Stimulated activated CD8-positive, alpha-beta memory T cell treated with anti-CD3 and anti-CD28 coated beads, Interleukin-7, amount 100 ng/mL, for 1 hour (primary cell): ENCODE measurements at regions not wholly inside any gene's neighbourhood (a gene's known extent, or its start where the extent isn't known, plus 50 kb on each side); places are given as distances from the start of the nearest gene placed in this dataset.
"Not testable (repeated sequence)": the region's sequence is repeated elsewhere in the genome, so short reads cannot be mapped to it uniquely, and the experiment has no call there.

ENCODE experiments used
- DNase-seq, 2 donors: peaks; one replicate each; pipeline ENCODE4 v3.0.0-alpha.2; 2020; ENCODE audit warnings: low read depth in 2 of 2

DNA sequence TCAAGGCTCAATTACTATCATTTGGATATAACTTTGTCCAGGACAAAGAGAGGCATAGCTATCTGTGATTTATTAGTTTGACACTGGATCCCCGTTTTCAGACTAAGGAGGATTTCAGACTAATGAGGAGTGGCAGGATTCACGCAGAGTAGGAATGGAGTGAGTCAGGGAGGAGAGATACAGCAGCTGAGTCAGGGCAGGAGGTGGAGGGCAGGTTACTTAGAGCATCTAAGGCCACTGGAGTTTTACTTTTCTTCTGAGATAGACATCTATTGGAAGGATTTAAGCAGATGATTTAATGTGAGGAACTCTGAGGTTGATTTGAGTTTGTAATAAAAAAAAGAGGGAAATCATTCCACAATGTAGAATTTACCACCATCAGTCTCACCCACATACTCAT lies 110.6 kb downstream of the RPIA start:
- not testable (repeated sequence) for DNase-seq

GRCh38 chr2:88807237-88807962 lies 115.9 kb downstream of the RPIA start:
- no peak for DNase-seq

DNA sequence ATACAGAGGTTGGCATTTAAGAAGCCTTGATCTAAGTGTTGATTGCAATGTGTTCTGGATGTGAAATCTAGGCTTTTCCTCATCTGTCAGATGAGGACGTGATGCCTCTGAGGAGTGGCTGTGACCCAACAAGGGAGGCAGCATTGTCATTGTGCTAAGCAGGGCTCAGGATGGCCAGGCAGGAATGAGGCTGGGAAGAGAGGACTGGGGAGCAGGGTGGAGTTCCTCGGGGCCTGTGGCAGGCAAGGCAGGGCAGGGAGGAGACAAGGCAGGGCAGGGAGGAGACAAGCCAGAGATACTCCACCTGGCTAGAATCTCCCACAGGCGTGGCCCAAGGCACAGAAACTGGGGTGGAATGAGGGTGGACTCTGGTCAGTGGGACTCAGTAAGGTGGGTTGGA lies 116.6 kb downstream of the RPIA start:
- DNase-seq: no peak

GRCh38 chr2:88808652-88809051 lies 117.2 kb downstream of the RPIA start:
- no peak for DNase-seq

DNA sequence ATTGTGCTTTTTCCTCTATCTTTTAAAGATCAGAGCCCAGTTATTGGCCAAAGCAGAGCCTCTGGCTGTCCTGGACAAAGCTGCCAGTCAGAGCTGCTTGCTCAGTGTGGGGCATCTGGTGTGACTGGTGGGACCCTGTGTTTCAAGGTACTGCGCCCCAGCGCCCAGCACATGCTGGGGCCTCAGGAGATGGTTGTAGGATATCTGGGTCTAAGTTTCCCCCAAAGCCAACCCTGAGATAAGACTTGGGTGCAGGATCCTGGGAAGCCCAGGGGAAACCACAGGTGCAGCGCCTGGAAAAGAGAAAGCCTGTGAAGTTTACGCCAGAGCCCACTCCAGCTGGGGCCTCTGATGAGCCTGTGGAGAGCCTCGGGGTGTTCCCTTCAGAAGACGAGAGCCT lies 117.7 kb downstream of the RPIA start:
- DNase-seq: no peak

DNA sequence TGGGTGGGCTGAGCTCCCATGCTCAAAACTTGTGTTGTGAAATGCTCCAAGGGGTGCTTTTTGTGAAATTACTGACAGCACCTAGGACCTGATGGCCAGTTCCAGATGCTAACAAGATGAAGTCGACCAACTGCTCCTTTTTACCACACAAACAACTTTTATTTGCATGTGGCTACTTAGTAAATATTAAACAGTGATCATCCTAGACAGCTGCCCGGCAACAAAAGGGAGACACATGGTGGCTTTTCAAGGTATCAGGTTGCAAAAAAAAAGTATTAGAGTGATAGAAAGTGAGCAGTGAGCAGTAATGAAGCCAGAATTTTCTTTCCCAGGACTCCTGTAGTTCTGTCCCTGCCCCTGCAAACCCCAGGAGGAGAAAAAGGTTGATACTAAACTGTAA lies 118.5 kb downstream of the RPIA start:
- no peak for DNase-seq

DNA sequence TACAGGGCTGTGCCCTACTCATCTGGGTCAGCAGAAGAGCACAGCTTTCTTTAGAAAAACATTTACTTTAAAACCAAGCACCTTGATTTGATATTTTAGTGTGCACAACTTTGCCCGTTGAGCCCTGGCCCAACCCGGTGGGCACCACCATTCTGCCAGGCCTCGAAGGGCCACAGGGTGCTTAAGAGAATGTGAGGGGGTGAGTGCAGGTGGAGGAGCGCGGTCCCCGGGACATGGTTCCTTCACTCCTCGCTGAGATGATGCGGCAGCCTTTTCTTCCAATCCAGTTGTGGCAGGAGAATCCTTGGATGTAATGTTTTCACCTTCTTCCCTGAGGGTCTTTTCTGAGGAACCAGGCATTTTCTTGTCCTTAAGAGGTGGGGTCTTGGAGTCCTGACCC lies 119.0 kb downstream of the RPIA start:
- DNase-seq: no peak

DNA sequence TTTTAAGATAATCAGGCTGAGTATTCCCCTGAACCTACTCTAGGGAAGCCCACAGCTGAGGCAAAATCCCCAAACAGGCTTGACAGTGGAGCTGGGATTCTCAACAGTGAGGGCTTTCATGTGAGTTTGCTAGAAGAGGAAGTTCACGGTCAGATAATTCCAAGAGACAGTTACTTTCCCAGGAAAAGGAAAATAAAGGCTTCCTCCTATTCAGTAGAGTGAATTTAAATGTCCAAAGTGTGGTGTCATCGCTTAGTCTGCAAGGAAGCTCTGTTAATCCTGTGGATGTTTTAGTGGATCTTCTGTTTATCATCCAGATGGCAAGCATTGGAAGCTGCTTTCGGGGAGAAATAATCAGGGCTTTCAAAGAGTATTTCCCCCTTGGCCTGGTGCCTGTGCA lies 119.8 kb downstream of the RPIA start:
- no peak for DNase-seq

GRCh38 chr2:88811681-88812080 lies 120.2 kb downstream of the RPIA start:
- no peak for DNase-seq

- no peak for DNase-seq
Measured at GRCh38 chr2:88813612-88814011, 122.1 kb downstream of the RPIA start.

DNA sequence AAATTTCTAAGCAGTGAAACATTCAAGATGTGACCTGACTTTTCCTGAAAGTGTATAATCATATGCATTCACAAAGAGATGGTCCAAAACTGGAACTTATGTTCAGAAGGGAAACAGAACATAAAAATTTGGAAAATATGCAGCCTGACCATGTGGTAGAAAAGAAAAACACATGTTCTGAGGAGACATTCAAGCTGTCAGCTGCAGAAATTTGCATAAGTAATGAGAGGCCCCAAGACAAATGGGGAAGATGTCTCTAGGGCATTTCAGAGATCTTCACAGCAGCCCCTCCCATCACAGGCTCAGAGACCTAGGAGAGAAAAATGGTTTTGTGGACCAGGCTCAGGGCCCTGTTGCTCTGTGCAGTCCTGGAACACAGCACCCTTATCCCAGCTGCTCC lies 123.8 kb downstream of the RPIA start:
- no peak for DNase-seq

DNA sequence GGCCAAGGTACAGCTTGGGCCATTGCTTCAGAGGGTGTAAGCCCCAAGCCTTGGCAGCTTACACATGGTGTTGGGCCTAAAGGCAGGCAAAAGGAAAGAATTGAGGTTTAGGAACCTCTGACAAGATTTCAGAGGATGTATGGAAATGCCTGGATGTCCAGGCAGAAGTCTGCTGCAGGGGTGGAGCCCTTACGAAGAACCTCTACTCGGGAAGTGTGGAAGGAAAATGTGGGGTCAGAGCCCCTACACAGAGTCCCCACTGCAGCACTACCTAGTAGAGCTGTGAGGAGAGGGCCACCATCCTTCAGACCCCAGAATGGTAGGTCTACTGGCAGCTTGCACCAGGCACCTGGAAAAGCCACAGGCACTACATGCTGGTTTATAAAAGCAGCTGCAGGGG lies 124.2 kb downstream of the RPIA start:
- no peak for DNase-seq

DNA sequence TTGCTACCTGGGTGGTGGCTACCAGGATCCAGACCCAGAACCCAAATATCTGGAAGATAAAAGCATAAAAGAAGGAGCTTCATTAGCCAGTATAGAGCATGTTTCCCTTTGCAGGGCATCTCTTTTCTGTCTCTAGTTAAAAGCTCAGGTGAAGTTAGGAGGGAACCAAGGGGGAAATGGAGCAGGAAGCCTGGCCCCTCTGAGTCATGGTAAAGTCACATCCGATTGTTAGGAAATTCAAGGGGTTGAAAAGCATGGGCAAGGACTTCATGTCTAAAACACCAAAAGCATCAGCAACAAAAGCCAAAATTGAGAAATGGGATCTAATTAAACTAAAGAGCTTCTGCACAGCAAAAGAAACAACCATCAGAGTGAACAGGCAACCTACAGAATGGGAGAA lies 126.9 kb downstream of the RPIA start:
- no peak for DNase-seq

DNA sequence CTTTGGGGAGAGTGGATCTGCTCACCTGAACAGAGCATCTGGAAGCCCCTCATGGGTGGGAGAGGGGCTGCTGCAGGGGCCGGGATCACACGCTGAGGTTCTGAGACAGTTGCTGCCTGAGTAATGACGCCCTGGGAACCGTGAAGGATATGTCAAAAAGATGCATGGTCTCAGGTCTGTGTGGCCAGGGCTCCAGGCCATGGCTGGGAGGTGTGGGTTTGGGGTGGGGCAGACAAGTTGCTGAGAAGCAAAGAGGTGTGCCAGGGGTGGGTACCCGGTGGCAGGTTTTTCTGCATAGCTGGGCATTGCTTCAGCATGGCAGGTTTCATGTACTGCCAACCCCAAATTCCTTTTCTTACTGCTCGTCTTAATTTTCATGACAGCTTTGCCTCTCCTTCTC lies 133.5 kb downstream of the RPIA start:
- DNase-seq: no peak

DNA sequence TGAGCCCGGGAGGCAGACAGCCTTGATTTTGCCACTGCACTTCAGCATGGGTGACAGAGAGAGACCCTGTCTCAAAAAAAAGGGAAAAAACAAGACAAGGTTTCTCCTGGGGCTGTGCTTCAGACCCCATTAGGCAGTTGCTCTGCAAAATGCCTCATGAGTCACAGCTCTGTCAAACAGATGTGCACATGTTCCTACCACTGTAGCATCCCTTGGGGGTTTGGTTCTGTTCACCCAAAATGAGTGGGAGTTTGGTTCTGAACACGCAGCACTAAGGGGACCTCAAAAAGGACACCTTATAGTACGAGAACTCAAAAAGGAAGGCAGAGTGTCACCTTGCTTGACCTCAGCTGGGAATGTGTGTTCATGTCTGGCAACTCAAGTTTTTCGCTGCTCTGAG lies 134.9 kb downstream of the RPIA start:
- DNase-seq: no peak

- DNase-seq: no peak
Measured at GRCh38 chr2:88827821-88828220, 136.3 kb downstream of the RPIA start.

GRCh38 chr2:88828397-88829137 lies 137.1 kb downstream of the RPIA start:
- DNase-seq: no peak

- no peak for DNase-seq
Measured at GRCh38 chr2:88829607-88830463, 138.4 kb downstream of the RPIA start.

- no peak for DNase-seq
Measured at GRCh38 chr2:88831071-88831791, 139.8 kb downstream of the RPIA start.

GRCh38 chr2:88831792-88832248 lies 140.3 kb downstream of the RPIA start:
- no peak for DNase-seq

DNA sequence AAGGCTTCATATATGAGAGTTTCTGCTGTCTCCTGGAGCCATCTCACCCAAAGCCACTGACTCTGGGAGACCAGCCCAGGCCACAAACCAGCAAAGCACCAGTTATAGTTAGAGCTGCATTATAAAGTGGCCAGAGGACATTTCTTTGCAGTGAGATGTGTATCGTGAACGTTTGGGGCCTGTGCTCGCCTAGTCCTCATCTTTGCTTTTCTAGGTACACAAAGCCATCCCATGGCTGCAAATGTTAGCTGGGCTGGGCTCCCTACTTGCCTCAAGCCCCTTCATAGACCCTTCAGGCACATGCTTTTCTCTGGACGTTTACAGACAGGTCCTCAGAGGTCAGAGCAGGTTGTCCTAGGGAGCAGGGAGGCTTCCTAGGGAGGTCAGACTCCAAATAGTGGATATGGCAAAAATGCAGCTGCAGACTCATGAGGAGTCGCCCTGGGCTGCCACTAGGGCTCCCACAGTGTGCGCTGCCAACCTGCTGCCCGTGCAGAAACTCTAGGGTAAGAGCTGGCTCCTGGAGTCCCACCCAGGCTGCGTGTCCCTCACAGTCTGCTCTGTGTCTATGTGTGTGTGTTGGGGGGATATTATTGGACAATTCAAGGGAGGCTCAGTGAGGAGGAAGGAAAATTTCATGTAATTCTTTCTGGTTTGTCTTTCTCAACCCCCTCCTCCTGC lies 141.0 kb downstream of the RPIA start:
- DNase-seq: no peak
